ENCODE measurements at regions not wholly inside any gene's neighbourhood (a gene's known extent, or its start where the extent isn't known, plus 50 kb on each side); places are given as distances from the start of the nearest gene placed in this dataset.
"Not testable (repeated sequence)": the region's sequence is repeated elsewhere in the genome, so short reads cannot be mapped to it uniquely, and the experiment has no call there.

DNA sequence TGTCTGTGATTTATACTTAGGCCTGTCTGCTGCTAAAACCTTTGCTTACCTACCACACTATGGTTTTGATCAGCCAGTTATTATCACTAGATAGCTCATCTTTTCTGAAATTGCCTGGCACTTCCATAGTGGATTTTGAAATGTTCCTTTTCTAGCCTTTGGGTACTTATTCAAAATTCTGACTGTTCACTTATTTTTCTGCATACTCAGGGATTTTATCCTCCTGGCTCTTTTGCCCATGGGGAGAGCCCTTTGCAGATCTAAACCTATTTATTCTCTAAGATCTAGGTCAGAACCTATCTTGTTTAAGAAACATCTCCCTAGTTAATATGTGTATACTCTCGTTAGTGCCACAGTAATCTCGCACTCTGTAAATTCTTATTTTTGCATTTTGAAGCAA is 103.5 kb upstream of the C9orf72 start:
- Mint-ChIP-seq H3K27me3 (no peaks in the 10 kb centered on the region), H3K4me3 (no peak overlapping the region), H3K27ac (no peak overlapping the region), H3K36me3 (ENCODE audit: low read depth) (no peaks in the 10 kb centered on the region), H3K9me3 (no peaks in the 10 kb centered on the region), H3K4me1 (ENCODE audit: low read depth) (no peaks in the 10 kb centered on the region)
- DNase-seq (no peak), ATAC-seq (no peak)
- POLR2A ChIA-PET = no interaction called here
- TF ChIP-seq, protein P1, sequence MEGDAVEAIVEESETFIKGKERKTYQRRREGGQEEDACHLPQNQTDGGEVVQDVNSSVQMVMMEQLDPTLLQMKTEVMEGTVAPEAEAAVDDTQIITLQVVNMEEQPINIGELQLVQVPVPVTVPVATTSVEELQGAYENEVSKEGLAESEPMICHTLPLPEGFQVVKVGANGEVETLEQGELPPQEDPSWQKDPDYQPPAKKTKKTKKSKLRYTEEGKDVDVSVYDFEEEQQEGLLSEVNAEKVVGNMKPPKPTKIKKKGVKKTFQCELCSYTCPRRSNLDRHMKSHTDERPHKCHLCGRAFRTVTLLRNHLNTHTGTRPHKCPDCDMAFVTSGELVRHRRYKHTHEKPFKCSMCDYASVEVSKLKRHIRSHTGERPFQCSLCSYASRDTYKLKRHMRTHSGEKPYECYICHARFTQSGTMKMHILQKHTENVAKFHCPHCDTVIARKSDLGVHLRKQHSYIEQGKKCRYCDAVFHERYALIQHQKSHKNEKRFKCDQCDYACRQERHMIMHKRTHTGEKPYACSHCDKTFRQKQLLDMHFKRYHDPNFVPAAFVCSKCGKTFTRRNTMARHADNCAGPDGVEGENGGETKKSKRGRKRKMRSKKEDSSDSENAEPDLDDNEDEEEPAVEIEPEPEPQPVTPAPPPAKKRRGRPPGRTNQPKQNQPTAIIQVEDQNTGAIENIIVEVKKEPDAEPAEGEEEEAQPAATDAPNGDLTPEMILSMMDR (IDR thresholded peaks at IDR 0.05) = no peak
- intact Hi-C loops (cut with micrococcal nuclease) = no loop called here
- CTCF ChIA-PET = no interaction called here

DNA sequence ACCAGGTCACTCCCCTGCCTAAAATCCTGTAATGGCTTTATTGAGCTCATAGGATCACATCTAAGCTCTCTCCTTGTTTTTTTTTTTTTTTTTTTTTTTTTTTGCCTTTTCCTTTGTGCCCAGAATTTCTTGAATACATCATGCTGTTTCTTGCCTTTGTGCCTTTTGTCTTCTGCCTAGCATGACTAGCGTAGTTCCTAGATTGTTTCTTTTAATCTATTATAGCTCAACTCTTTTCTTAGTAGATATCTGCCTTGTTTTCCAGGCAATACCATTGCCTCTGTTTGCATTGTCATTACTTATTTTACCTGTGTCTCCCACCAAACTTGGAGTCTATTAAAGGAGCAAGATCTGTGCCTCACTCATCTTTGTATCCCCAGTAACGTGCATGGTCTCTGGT is 106.1 kb upstream of the C9orf72 start:
- intact Hi-C loops (cut with micrococcal nuclease) = no loop called here
- no peaks in the 10 kb centered on the region for H3K36me3 Mint-ChIP-seq (ENCODE audit: low read depth)
- ChIA-PET POLR2A (no interaction called here), CTCF (no interaction called here)
- no peaks in the 10 kb centered on the region for H3K4me1 Mint-ChIP-seq (ENCODE audit: low read depth)
- no peak overlapping the region for H3K4me3 Mint-ChIP-seq
- DNase-seq (no peak), ATAC-seq (no peak)
- H3K27me3 Mint-ChIP-seq = no peaks in the 10 kb centered on the region
- no peaks in the 10 kb centered on the region for H3K9me3 Mint-ChIP-seq
- TF ChIP-seq, protein P1 (IDR thresholded peaks at IDR 0.05) = no peak
- no peak overlapping the region for H3K27ac Mint-ChIP-seq

GRCh38 chr9:27683181-27683580 is 109.9 kb upstream of the C9orf72 start:
- Mint-ChIP-seq H3K4me1 (ENCODE audit: low read depth) (no peaks in the 10 kb centered on the region), H3K4me3 (no peak overlapping the region), H3K27me3 (no peaks in the 10 kb centered on the region), H3K9me3 (no peaks in the 10 kb centered on the region), H3K27ac (no peak overlapping the region), H3K36me3 (ENCODE audit: low read depth) (no peaks in the 10 kb centered on the region)
- ChIA-PET POLR2A (no interaction called here), CTCF (no interaction called here)
- intact Hi-C loops (cut with micrococcal nuclease) = no loop called here
- ATAC-seq (no peak), DNase-seq (no peak)
- TF ChIP-seq, protein P1 (IDR thresholded peaks at IDR 0.05) = no peak

DNA sequence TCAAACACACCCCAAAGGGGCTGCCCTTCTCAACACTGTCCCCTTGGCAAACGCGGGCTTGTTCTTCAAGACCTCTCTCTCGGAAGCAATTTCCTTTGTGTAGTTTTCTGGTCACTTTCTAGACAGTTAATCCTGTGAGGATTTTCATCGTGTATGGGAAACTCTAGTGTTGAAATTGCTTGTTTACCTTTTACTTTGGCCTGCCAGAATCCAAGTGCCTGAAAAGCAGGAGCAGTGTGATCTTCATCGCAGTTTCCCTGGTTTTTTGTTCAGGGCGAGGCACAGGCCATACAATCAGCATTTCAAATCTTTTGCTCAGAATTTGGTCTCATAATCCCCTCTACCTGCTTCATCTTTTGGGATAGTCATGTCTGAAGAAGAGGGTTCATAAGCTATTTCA is 115.7 kb upstream of the C9orf72 start:
- no peak overlapping the region for H3K27ac Mint-ChIP-seq
- CTCF ChIA-PET = no interaction called here

DNA sequence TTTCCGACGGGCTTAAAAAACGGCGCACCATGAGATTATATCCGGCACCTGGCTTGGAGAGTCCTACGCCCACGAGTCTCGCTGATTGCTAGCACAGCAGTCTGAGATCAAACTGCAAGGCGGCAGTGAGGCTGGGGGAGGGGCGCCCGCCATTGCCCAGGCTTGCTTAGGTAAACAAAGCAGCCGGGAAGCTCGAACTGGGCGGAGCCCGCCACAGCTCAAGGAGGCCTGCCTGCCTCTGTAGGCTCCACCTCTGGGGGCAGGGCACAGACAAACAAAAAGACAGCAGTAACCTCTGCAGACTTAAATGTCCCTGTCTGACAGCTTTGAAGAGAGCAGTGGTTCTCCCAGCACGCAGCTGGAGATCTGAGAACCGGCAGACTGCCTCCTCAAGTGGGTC is 117.5 kb upstream of the C9orf72 start:
- intact Hi-C loops (cut with micrococcal nuclease); H3K36me3 Mint-ChIP-seq (ENCODE audit: low read depth); ATAC-seq; H3K9me3 Mint-ChIP-seq; H3K4me3 Mint-ChIP-seq; CTCF ChIA-PET; H3K4me1 Mint-ChIP-seq (ENCODE audit: low read depth); POLR2A ChIA-PET; H3K27ac Mint-ChIP-seq; H3K27me3 Mint-ChIP-seq: not testable (repeated sequence)
- peak; percentile 5 for DNase-seq

More for the DNA sequence above, 115.7 kb upstream of the C9orf72 start:
- Mint-ChIP-seq H3K36me3 (ENCODE audit: low read depth) (no peaks in the 10 kb centered on the region), H3K4me1 (ENCODE audit: low read depth) (no peaks in the 10 kb centered on the region), H3K4me3 (no peak overlapping the region), H3K27me3 (peaks cover 5% of the 10 kb centered on the region), H3K9me3 (no peaks in the 10 kb centered on the region)
- POLR2A ChIA-PET = no interaction called here
- intact Hi-C loops (cut with micrococcal nuclease) = no loop called here
- ATAC-seq (no peak), DNase-seq (no peak)
- TF ChIP-seq, protein P1 (IDR thresholded peaks at IDR 0.05) = no peak

DNA sequence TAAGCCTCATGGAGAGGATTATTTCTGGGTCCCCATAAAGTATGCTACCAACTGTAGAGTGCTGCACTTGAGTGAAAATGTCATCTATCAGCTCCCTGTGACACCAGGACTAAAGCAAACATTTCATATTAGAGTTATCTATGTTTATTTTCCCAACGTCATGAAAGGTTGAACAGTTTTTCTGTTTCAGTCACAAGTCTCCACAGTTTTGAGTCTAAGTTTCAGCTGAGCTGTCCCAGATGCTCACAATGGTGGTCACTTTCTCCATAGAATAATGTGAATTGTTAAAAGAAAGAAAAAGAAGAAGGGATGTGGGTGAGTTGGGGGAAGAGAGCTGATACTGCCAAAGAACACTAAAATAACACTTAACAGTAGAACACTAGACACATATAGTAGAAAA is 126.3 kb upstream of the C9orf72 start:
- Mint-ChIP-seq H3K4me1 (ENCODE audit: low read depth) (no peaks in the 10 kb centered on the region), H3K9me3 (no peaks in the 10 kb centered on the region), H3K27me3 (peaks cover 3% of the 10 kb centered on the region), H3K4me3 (no peak overlapping the region), H3K36me3 (ENCODE audit: low read depth) (no peaks in the 10 kb centered on the region), H3K27ac (no peak overlapping the region)
- TF ChIP-seq, protein P1 (IDR thresholded peaks at IDR 0.05) = no peak
- DNase-seq = no peak
- intact Hi-C loops (cut with micrococcal nuclease) = no loop called here
- ChIA-PET CTCF (no interaction called here), POLR2A (no interaction called here)
- no peak for ATAC-seq
